HCT116 (cell line): ENCODE measurements at regions not wholly inside any gene's neighbourhood (a gene's known extent, or its start where the extent isn't known, plus 50 kb on each side); places are given as distances from the start of the nearest gene placed in this dataset.

Experiments used
- ATAC-seq: fragments of 200-7000 bp; cut with Tn5 transposase; 2 replicates; pipeline ENCODE4 v1.9.1; 2020; ENCODE audit warnings: mild to moderate bottlenecking, moderate library complexity
- BruUV-seq: library from RNA; stranded (reverse); fragments of 400-500 nt; replicated peaks from 2 replicates; lab custom pipeline; 2021; lab: Mats Ljungman, UMichigan
- CTCF ChIA-PET: fragments of 300-600 bp; sonication (Branson Sonifier 250); formaldehyde crosslinking; loops from one replicate; lab custom pipeline; 2021; ENCODE audit warnings: antibody characterized with exemption; lab: Charles Lee
- POLR2A ChIA-PET: fragments of 300-600, 350-600 bp; sonication (Branson Sonifier 250); formaldehyde crosslinking; loops from one replicate; lab custom pipeline; 2021; ENCODE audit warnings: antibody characterized with exemption; lab: Charles Lee
- RAD21 ChIA-PET, 2 experiments: fragments of 300-600 bp; sonication (Branson Sonifier 250); formaldehyde crosslinking; loops; one replicate each; lab custom pipeline; 2023; ENCODE audit warnings: low total read pairs in 2 of 2; ENCODE audit not compliant: uncharacterized antibody in 2 of 2, unreplicated experiment in 2 of 2, low non-redundant PET in 1 of 2; lab: Charles Lee
- DNase-seq: peaks from one replicate; pipeline ENCODE4 v3.0.0-alpha.2; 2010; ENCODE audit warnings: low read depth, low spot score
- H2AFZ ChIP-seq: fragments of 200-600 bp; shearing (Covaris generic), sonication (generic); 2 replicates; pipeline ENCODE4 v1.6.1; 2017; ENCODE audit warnings: low read depth, mixed run types, mixed read lengths, antibody characterized with exemption, low read length; ENCODE audit not compliant: poor library complexity, severe bottlenecking
- H3K27ac ChIP-seq: 2 replicates; pipeline ENCODE4 v1.5.1; 2012; ENCODE audit warnings: low read depth, low read length
- H3K27me3 ChIP-seq: fragments of 200-600 bp; sonication (generic); 2 replicates; pipeline ENCODE4 v1.6.1; 2016; ENCODE audit warnings: mixed run types, low read length, mixed read lengths; ENCODE audit not compliant: insufficient read depth
- H3K36me3 ChIP-seq, 2 experiments: fragments of 200-500 bp in 1 of 2; fragments of 200-600 bp in 1 of 2; sonication (Bioruptor generic) in 1 of 2; sonication (generic) in 1 of 2; 2 replicates each; pipeline versions ENCODE4 v1.5.1 to v1.6.1; 2014 to 2016; ENCODE audit warnings: low read length in 2 of 2, inconsistent platforms in 1 of 2, mixed read lengths in 1 of 2, mixed run types in 1 of 2; ENCODE audit not compliant: insufficient read depth in 2 of 2, control insufficient read depth in 1 of 2
- H3K4me1 ChIP-seq, 2 experiments: fragments of 200-600 bp in 1 of 2; sonication (generic) in 1 of 2; 2 replicates each; pipeline versions ENCODE4 v1.5.1 to v1.6.1; 2012 to 2017; ENCODE audit warnings: low read length in 2 of 2, inconsistent platforms in 1 of 2, mild to moderate bottlenecking in 1 of 2, mixed read lengths in 1 of 2, mixed run types in 1 of 2, moderate library complexity in 1 of 2; ENCODE audit not compliant: insufficient read depth in 2 of 2, control insufficient read depth in 1 of 2
- H3K4me2 ChIP-seq: fragments of 200-600 bp; sonication (generic); 2 replicates; pipeline ENCODE4 v1.6.1; 2017; ENCODE audit warnings: mixed run types, low read length, mixed read lengths
- H3K4me3 ChIP-seq, 2 experiments: fragments of 200-600 bp in 1 of 2; sonication (generic) in 1 of 2; replicated peaks in 1 of 2; 2 replicates each; pipeline ENCODE4 v1.5.1; 2011 to 2016; ENCODE audit warnings: low read length in 2 of 2, control low read depth in 1 of 2, low read depth in 1 of 2, mild to moderate bottlenecking in 1 of 2, mixed read lengths in 1 of 2, mixed run types in 1 of 2
- H3K79me2 ChIP-seq: fragments of 200-600 bp; sonication (generic); 2 replicates; pipeline ENCODE4 v1.6.1; 2017; ENCODE audit warnings: mild to moderate bottlenecking, mixed run types, low read length, moderate library complexity, mixed read lengths; ENCODE audit not compliant: insufficient read depth
- H3K9ac ChIP-seq: fragments of 200-600 bp; sonication (generic); 2 replicates; pipeline ENCODE4 v1.6.1; 2016; ENCODE audit warnings: low read length, mixed read lengths
- H3K9me2 ChIP-seq: fragments of 200-600 bp; sonication (generic), shearing (Covaris generic); 2 replicates; pipeline ENCODE4 v1.6.1; 2017; ENCODE audit warnings: mixed run types, mild to moderate bottlenecking, moderate library complexity; ENCODE audit not compliant: insufficient read depth
- H3K9me3 ChIP-seq, 2 experiments: fragments of 200-500 bp in 1 of 2; fragments of 200-600 bp in 1 of 2; sonication (Bioruptor generic) in 1 of 2; sonication (generic) in 1 of 2; 2 replicates each; pipeline ENCODE4 v1.6.1; 2014 to 2017; ENCODE audit warnings: low read length in 2 of 2, mixed read lengths in 2 of 2, inconsistent platforms in 1 of 2, low read depth in 1 of 2, mild to moderate bottlenecking in 1 of 2, mixed run types in 1 of 2, moderate library complexity in 1 of 2; ENCODE audit not compliant: control insufficient read depth in 1 of 2, insufficient read depth in 1 of 2
- H4K20me1 ChIP-seq: fragments of 200-600 bp; sonication (generic), shearing (Covaris generic); 2 replicates; pipeline ENCODE4 v1.6.1; 2017; ENCODE audit warnings: mixed run types, mild to moderate bottlenecking, moderate library complexity; ENCODE audit not compliant: insufficient read depth
- CEBPB ChIP-seq: IDR thresholded peaks from 2 replicates; pipeline ENCODE4 v1.6.1; 2012; ENCODE audit warnings: low read depth
- EGR1 ChIP-seq: IDR thresholded peaks from 2 replicates; pipeline ENCODE4 v1.6.1; 2012; ENCODE audit warnings: low read depth
- EZH2phosphoT487 ChIP-seq: fragments of 200-600 bp; IDR thresholded peaks from 2 replicates; pipeline ENCODE4 v1.6.1; 2018; ENCODE audit warnings: antibody characterized with exemption, borderline replicate concordance
- POLR2A ChIP-seq: IDR thresholded peaks from 2 replicates; pipeline ENCODE4 v1.7.0; 2011; ENCODE audit warnings: borderline replicate concordance; ENCODE audit not compliant: insufficient read depth, insufficient read length; ENCODE audit errors: extremely low read depth
- POLR2AphosphoS5 ChIP-seq: IDR thresholded peaks from 2 replicates; pipeline ENCODE4 v1.6.1; 2011; ENCODE audit warnings: mild to moderate bottlenecking, low read depth, low read length, moderate library complexity
- RAD21 ChIP-seq: IDR thresholded peaks from 2 replicates; pipeline ENCODE4 v1.6.1; 2012; ENCODE audit warnings: low read depth, mild to moderate bottlenecking
- SP1 ChIP-seq: IDR thresholded peaks from 2 replicates; pipeline ENCODE4 v1.6.1; 2012; ENCODE audit warnings: low read depth
- SRF ChIP-seq: IDR thresholded peaks from 2 replicates; pipeline ENCODE4 v1.6.1; 2012; ENCODE audit warnings: low read depth
- TCF7L2 ChIP-seq: IDR thresholded peaks from 2 replicates; pipeline ENCODE4 v1.7.0; 2011; ENCODE audit warnings: borderline replicate concordance, inconsistent platforms; ENCODE audit not compliant: insufficient read depth, insufficient read length; ENCODE audit errors: extremely low read depth
- YY1 ChIP-seq: IDR thresholded peaks from 2 replicates; pipeline ENCODE4 v1.6.1; 2011; ENCODE audit warnings: low read length, low read depth, moderate library complexity, mild to moderate bottlenecking; ENCODE audit not compliant: insufficient replicate concordance; ENCODE audit errors: extremely low read depth
- ZFX ChIP-seq: fragments of 450-650 bp; IDR thresholded peaks from 2 replicates; pipeline ENCODE4 v1.6.1; 2017
- ZNF274 ChIP-seq: fragments of 200-500 bp; sonication (Bioruptor generic); IDR thresholded peaks from 2 replicates; pipeline ENCODE4 v1.6.1; 2014; ENCODE audit warnings: mild to moderate bottlenecking, low read depth, low read length, inconsistent platforms
- intact Hi-C: fragments of 100-400 bp; cut with micrococcal nuclease; formaldehyde crosslinking; loops from 2 replicates; pipeline ENCODE4 v1.10.0; 2022
- TF ChIP-seq, protein P1 (sequence below): IDR thresholded peaks from 2 replicates; pipeline ENCODE4 v1.6.1; 2011; ENCODE audit warnings: mild to moderate bottlenecking, low read length, moderate library complexity; ENCODE audit not compliant: insufficient replicate concordance; ENCODE audit errors: extremely low read depth
- TF ChIP-seq, protein P2 (sequence below): IDR thresholded peaks from 2 replicates; pipeline ENCODE4 v1.6.1; 2012
- TF ChIP-seq, protein P3 (sequence below), 3 experiments: fragments of 200-600 bp in 1 of 3; sonication (generic) in 1 of 3; IDR thresholded peaks in 2 of 3; conservative IDR thresholded peaks in 1 of 3; 2 replicates each; pipeline ENCODE4 v1.5.1; 2012 to 2017; ENCODE audit warnings: low read depth in 2 of 3, low read length in 2 of 3, antibody characterized with exemption in 1 of 3, borderline replicate concordance in 1 of 3, control low read depth in 1 of 3, mild to moderate bottlenecking in 1 of 3, mixed read lengths in 1 of 3, mixed run types in 1 of 3, moderate library complexity in 1 of 3; ENCODE audit not compliant: insufficient read depth in 1 of 3

DNA sequence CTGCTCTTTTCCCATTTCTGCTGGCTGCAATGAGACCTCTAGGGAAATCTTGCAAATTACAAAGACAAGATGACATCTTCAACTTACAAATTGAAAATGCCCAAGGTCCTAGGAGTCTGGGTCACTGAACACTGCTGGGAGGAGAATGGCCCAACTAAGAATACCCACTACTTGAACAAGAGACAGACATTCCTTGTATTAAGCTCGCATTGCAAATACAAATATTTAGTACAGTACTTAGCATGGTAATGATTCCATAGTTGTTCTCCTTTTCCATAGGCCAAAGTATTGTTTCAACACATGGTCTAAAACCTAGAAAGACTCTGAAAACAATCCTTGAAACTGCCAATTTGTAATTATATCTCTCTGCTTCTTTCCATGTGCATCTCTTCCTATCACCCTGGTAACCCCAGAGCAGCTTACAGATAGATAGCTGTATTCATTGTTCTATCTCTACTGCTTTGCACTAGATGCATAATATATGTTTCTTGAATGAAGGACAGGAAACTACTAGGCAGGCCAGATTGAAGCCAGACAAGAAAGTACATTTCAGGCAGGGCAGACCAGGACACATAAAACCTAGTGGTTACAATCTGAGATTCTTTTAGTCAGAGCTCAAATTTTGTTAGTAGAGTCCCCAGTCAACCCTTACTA is 1545.7 kb upstream of the TENM4 start:
- no peaks in the 10 kb centered on the region for H3K36me3 ChIP-seq

More for the DNA sequence above, 1545.7 kb upstream of the TENM4 start:
- DNase-seq (no peak), ATAC-seq (no peak)
- ChIA-PET CTCF (no interaction called here), POLR2A (no interaction called here), RAD21 (no interaction called here)
- Histone ChIP-seq H3K27ac (no peak overlapping the region), H3K4me3 (no peak overlapping the region), H2AFZ (no peak overlapping the region), H3K9ac (no peak overlapping the region), H3K27me3 (no peaks in the 10 kb centered on the region), H3K4me1 (no peaks in the 10 kb centered on the region), H3K4me2 (no peak overlapping the region), H3K79me2 (no peaks in the 10 kb centered on the region), H3K9me3 (peaks cover 3 to 16% of the 10 kb centered on the region in 2 experiments; a peak in 3 of 4 replicates), H4K20me1 (no peaks in the 10 kb centered on the region), H3K9me2 (no peaks in the 10 kb centered on the region)
- TF ChIP-seq SRF = no peak
- TF ChIP-seq, protein P1, sequence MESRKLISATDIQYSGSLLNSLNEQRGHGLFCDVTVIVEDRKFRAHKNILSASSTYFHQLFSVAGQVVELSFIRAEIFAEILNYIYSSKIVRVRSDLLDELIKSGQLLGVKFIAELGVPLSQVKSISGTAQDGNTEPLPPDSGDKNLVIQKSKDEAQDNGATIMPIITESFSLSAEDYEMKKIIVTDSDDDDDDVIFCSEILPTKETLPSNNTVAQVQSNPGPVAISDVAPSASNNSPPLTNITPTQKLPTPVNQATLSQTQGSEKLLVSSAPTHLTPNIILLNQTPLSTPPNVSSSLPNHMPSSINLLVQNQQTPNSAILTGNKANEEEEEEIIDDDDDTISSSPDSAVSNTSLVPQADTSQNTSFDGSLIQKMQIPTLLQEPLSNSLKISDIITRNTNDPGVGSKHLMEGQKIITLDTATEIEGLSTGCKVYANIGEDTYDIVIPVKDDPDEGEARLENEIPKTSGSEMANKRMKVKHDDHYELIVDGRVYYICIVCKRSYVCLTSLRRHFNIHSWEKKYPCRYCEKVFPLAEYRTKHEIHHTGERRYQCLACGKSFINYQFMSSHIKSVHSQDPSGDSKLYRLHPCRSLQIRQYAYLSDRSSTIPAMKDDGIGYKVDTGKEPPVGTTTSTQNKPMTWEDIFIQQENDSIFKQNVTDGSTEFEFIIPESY = no peak
- no peak for TF ChIP-seq EZH2phosphoT487
- TF ChIP-seq POLR2AphosphoS5 = no peak
- no peak for TF ChIP-seq POLR2A
- TF ChIP-seq ZFX = no peak
- no peak for TF ChIP-seq CEBPB
- TF ChIP-seq, protein P2, sequence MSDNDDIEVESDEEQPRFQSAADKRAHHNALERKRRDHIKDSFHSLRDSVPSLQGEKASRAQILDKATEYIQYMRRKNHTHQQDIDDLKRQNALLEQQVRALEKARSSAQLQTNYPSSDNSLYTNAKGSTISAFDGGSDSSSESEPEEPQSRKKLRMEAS = no peak
- TF ChIP-seq EGR1 = no peak
- no peak for TF ChIP-seq TCF7L2
- TF ChIP-seq ZNF274 = no peak
- TF ChIP-seq, protein P3, sequence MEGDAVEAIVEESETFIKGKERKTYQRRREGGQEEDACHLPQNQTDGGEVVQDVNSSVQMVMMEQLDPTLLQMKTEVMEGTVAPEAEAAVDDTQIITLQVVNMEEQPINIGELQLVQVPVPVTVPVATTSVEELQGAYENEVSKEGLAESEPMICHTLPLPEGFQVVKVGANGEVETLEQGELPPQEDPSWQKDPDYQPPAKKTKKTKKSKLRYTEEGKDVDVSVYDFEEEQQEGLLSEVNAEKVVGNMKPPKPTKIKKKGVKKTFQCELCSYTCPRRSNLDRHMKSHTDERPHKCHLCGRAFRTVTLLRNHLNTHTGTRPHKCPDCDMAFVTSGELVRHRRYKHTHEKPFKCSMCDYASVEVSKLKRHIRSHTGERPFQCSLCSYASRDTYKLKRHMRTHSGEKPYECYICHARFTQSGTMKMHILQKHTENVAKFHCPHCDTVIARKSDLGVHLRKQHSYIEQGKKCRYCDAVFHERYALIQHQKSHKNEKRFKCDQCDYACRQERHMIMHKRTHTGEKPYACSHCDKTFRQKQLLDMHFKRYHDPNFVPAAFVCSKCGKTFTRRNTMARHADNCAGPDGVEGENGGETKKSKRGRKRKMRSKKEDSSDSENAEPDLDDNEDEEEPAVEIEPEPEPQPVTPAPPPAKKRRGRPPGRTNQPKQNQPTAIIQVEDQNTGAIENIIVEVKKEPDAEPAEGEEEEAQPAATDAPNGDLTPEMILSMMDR (IDR thresholded peaks at IDR 0.05 in 2 of 3, conservative IDR thresholded peaks at IDR 0.05 in 1 of 3; ENCODE audit: borderline replicate concordance in 1 of 3, insufficient read depth in 1 of 3, low read depth in 2 of 3, low read length in 2 of 3) = no peak
- TF ChIP-seq YY1 = no peak
- no peak for TF ChIP-seq SP1
- no peak for TF ChIP-seq RAD21
- BruUV-seq = no TSS peak
- intact Hi-C loops = no loop called here
